DND-41 (cell line): ENCODE measurements at regions not wholly inside any gene's neighbourhood (a gene's known extent, or its start where the extent isn't known, plus 50 kb on each side); places are given as distances from the start of the nearest gene placed in this dataset.

ENCODE experiments used
- ATAC-seq: fragments of 200-7000 bp; cut with Tn5 transposase; 3 replicates; pipeline ENCODE4 v1.9.1; 2021; ENCODE audit warnings: low read depth; ENCODE audit not compliant: insufficient read depth
- DNase-seq: peaks from one replicate; pipeline ENCODE4 v3.0.0-alpha.2; 2020
- H2AFZ ChIP-seq: 2 replicates; pipeline ENCODE4 v1.6.0; 2012; ENCODE audit warnings: low read depth, low read length
- H3K27ac ChIP-seq: 2 replicates; pipeline ENCODE4 v1.5.1; 2012; ENCODE audit warnings: low read length, inconsistent platforms
- H3K27me3 ChIP-seq: fragments of 200-600 bp; sonication (generic); 2 replicates; pipeline ENCODE4 v1.6.0; 2012; ENCODE audit warnings: low read length, mild to moderate bottlenecking, inconsistent platforms; ENCODE audit not compliant: insufficient read depth, poor library complexity
- H3K36me3 ChIP-seq: 2 replicates; pipeline ENCODE4 v1.5.1; 2012; ENCODE audit warnings: low read length, inconsistent platforms; ENCODE audit not compliant: insufficient read depth
- H3K4me1 ChIP-seq: 2 replicates; pipeline ENCODE4 v1.5.1; 2012; ENCODE audit warnings: mild to moderate bottlenecking, low read length; ENCODE audit not compliant: insufficient read depth
- H3K4me2 ChIP-seq: 2 replicates; pipeline ENCODE4 v1.6.0; 2012; ENCODE audit warnings: mild to moderate bottlenecking, moderate library complexity, low read length, inconsistent platforms; ENCODE audit not compliant: insufficient read depth
- H3K4me3 ChIP-seq, 2 experiments: fragments of 200-600 bp in 1 of 2; shearing (Covaris generic) in 1 of 2; 2 replicates each; pipeline ENCODE4 v1.5.1; 2012 to 2016; ENCODE audit warnings: inconsistent platforms in 2 of 2, low read length in 2 of 2, mild to moderate bottlenecking in 2 of 2, low read depth in 1 of 2, moderate library complexity in 1 of 2
- H3K79me2 ChIP-seq: 2 replicates; pipeline ENCODE4 v1.6.0; 2012; ENCODE audit warnings: low read length, inconsistent platforms; ENCODE audit not compliant: insufficient read depth
- H3K9ac ChIP-seq: 2 replicates; pipeline ENCODE4 v1.6.0; 2012; ENCODE audit warnings: low read depth, mild to moderate bottlenecking, inconsistent platforms, low read length, moderate library complexity
- H3K9me3 ChIP-seq: 2 replicates; pipeline ENCODE4 v1.5.1; 2012; ENCODE audit warnings: low read length, moderate library complexity, mild to moderate bottlenecking, inconsistent platforms; ENCODE audit not compliant: insufficient read depth, severe bottlenecking
- H4K20me1 ChIP-seq: 2 replicates; pipeline ENCODE4 v1.6.0; 2012; ENCODE audit warnings: low read length; ENCODE audit not compliant: insufficient read depth
- CTCF ChIP-seq: IDR thresholded peaks from 2 replicates; pipeline ENCODE4 v1.5.1; 2012; ENCODE audit warnings: borderline replicate concordance, low read length, moderate library complexity, mild to moderate bottlenecking; ENCODE audit not compliant: poor library complexity, severe bottlenecking; ENCODE audit errors: extremely low read depth
- EZH2 ChIP-seq: IDR thresholded peaks from 3 replicates; pipeline ENCODE4 v1.6.1; 2012; ENCODE audit warnings: borderline replicate concordance, low read depth, mild to moderate bottlenecking, moderate library complexity, low read length, inconsistent platforms; ENCODE audit not compliant: severe bottlenecking

GRCh38 chr3:34285827-34286188, 487.4 kb downstream of the PDCD6IP start:
- H2AFZ ChIP-seq, result no peak overlapping the region
- TF ChIP-seq CTCF (no peak), EZH2 (no peak)
- no peaks in the 10 kb centered on the region for H4K20me1 ChIP-seq
- H3K4me2 ChIP-seq, result no peak overlapping the region
- no peak for DNase-seq
- no peaks in the 10 kb centered on the region for H3K79me2 ChIP-seq
- H3K9ac ChIP-seq, result no peak overlapping the region
- H3K36me3 ChIP-seq, result no peaks in the 10 kb centered on the region
- no peaks in the 10 kb centered on the region for H3K9me3 ChIP-seq
- no peaks in the 10 kb centered on the region for H3K4me1 ChIP-seq
- no peaks in the 10 kb centered on the region for H3K27me3 ChIP-seq
- no peak overlapping the region for H3K27ac ChIP-seq
- ATAC-seq, result no peak
- H3K4me3 ChIP-seq, result no peak overlapping the region

GRCh38 chr3:34292605-34293300, 494.3 kb downstream of the PDCD6IP start:
- Histone ChIP-seq H3K27me3 (no peaks in the 10 kb centered on the region), H3K4me3 (no peak overlapping the region), H3K9ac (no peak overlapping the region), H3K27ac (no peak overlapping the region), H4K20me1 (no peaks in the 10 kb centered on the region), H3K9me3 (no peaks in the 10 kb centered on the region), H3K79me2 (no peaks in the 10 kb centered on the region), H3K4me2 (no peak overlapping the region), H3K4me1 (no peaks in the 10 kb centered on the region), H3K36me3 (no peaks in the 10 kb centered on the region), H2AFZ (no peak overlapping the region)
- no peak for ATAC-seq
- TF ChIP-seq CTCF (no peak), EZH2 (no peak)
- no peak for DNase-seq

- H3K27ac ChIP-seq, result no peak overlapping the region
Observed at GRCh38 chr3:34294240-34294639, 495.8 kb downstream of the PDCD6IP start.

More at GRCh38 chr3:34294240-34294639, 495.8 kb downstream of the PDCD6IP start:
- Histone ChIP-seq H3K79me2 (no peaks in the 10 kb centered on the region), H3K4me3 (no peak overlapping the region), H3K4me1 (no peaks in the 10 kb centered on the region), H3K9ac (no peak overlapping the region), H3K27me3 (no peaks in the 10 kb centered on the region), H2AFZ (no peak overlapping the region), H4K20me1 (no peaks in the 10 kb centered on the region), H3K4me2 (no peak overlapping the region), H3K36me3 (no peaks in the 10 kb centered on the region), H3K9me3 (no peaks in the 10 kb centered on the region)
- no peak for ATAC-seq
- DNase-seq, result no peak
- TF ChIP-seq CTCF (no peak), EZH2 (no peak)
